Central memory CD8-positive, alpha-beta T cell (primary cell): ENCODE measurements at regions not wholly inside any gene's neighbourhood (a gene's known extent, or its start where the extent isn't known, plus 50 kb on each side); places are given as distances from the start of the nearest gene placed in this dataset.

Experiments used
- ATAC-seq: fragments of 150-1000 bp; cut with Tn5 transposase; replicated peaks from 2 replicates; pipeline ENCODE4 v1.10.0; 2022; ENCODE audit warnings: mild to moderate bottlenecking, moderate FRiP score, moderate number of reproducible peaks; ENCODE audit not compliant: poor library complexity, severe bottlenecking; ENCODE audit errors: extremely low read depth
- DNase-seq, 2 donors: peaks; one replicate each; pipeline ENCODE4 v3.0.0; 2021; ENCODE audit warnings: low spot score in 2 of 2
- H3K27ac Mint-ChIP-seq: one replicate; pipeline ENCODE4 v1.8.0; 2022; ENCODE audit warnings: low read depth, mild to moderate bottlenecking, moderate library complexity, mixed read lengths
- H3K27me3 Mint-ChIP-seq: one replicate; pipeline ENCODE4 v1.8.0; 2022; ENCODE audit warnings: mixed read lengths
- H3K36me3 Mint-ChIP-seq: one replicate; pipeline ENCODE4 v1.8.0; 2022; ENCODE audit warnings: mild to moderate bottlenecking, moderate library complexity, mixed read lengths; ENCODE audit not compliant: insufficient read depth
- H3K4me1 Mint-ChIP-seq: one replicate; pipeline ENCODE4 v1.8.0; 2022; ENCODE audit warnings: mixed read lengths
- H3K4me3 Mint-ChIP-seq: one replicate; pipeline ENCODE4 v1.8.0; 2022; ENCODE audit warnings: mild to moderate bottlenecking, moderate library complexity, mixed read lengths
- H3K9me3 Mint-ChIP-seq: one replicate; pipeline ENCODE4 v1.8.0; 2022; ENCODE audit warnings: mixed read lengths

DNA sequence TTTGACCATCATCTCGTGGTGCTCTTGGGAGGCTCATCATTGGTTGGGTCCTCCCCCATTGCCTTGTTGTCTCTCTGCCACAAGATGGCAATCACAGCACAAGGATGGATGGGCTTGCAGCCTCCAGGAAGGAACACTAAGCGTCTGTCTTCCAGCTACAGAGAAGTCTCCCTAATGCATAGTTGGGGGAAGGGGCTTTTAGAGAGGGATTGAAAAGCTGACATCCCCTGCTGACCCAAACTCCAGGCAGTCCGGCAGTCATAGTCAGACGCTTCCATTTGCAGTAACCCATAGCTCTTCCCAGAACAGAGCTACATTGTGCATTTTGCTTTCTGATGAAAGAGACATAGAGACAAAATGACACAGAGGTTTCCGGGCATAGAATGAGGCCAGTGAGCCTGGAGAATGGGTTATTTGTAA, 111.4 kb downstream of the UTP18 start:
- Mint-ChIP-seq H3K9me3 (no peaks in the 10 kb centered on the region), H3K27ac (no peak overlapping the region), H3K4me1 (no peaks in the 10 kb centered on the region), H3K36me3 (no peaks in the 10 kb centered on the region), H3K4me3 (no peak overlapping the region), H3K27me3 (peaks cover 50% of the 10 kb centered on the region)
- ATAC-seq: no peak
- no peak for DNase-seq

- Mint-ChIP-seq H3K4me1 (no peaks in the 10 kb centered on the region), H3K27me3 (peaks cover 54% of the 10 kb centered on the region), H3K4me3 (no peak overlapping the region), H3K9me3 (no peaks in the 10 kb centered on the region), H3K27ac (no peak overlapping the region), H3K36me3 (no peaks in the 10 kb centered on the region)
- ATAC-seq (no peak), DNase-seq (no peak)
These were observed 112.1 kb downstream of the UTP18 start for GRCh38 chr17:51372345-51373004.

- Mint-ChIP-seq H3K4me1 (no peaks in the 10 kb centered on the region), H3K9me3 (no peaks in the 10 kb centered on the region), H3K27ac (no peak overlapping the region), H3K36me3 (no peaks in the 10 kb centered on the region), H3K27me3 (peaks cover 58% of the 10 kb centered on the region), H3K4me3 (no peak overlapping the region)
- DNase-seq (no peak), ATAC-seq (no peak)
These were observed 113.3 kb downstream of the UTP18 start for GRCh38 chr17:51373489-51374152.

DNA sequence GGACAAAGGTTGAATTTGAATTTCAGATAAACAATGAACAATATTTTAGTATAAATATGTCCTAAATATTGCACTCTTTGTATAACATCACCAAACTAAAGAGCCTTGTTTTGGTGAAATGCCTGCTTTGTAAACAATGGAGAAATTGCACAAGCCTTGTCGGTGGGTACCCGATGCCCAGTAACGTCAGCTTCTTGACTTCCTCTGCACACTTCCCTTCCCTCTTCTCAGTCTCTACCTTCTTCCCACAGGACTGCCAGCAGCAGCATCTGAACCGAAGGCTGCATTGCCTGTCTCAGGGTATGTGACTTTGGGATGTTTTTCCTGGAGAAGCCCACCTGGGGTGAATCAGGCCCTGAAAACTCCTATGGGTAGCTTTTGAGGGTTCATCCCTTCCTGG, 113.9 kb downstream of the UTP18 start:
- DNase-seq (no peak), ATAC-seq (no peak)
- H3K4me3 Mint-ChIP-seq: no peak overlapping the region
- H3K27ac Mint-ChIP-seq: no peak overlapping the region
- no peaks in the 10 kb centered on the region for H3K36me3 Mint-ChIP-seq
- peaks cover 55% of the 10 kb centered on the region for H3K27me3 Mint-ChIP-seq
- H3K4me1 Mint-ChIP-seq: no peaks in the 10 kb centered on the region
- no peaks in the 10 kb centered on the region for H3K9me3 Mint-ChIP-seq

DNA sequence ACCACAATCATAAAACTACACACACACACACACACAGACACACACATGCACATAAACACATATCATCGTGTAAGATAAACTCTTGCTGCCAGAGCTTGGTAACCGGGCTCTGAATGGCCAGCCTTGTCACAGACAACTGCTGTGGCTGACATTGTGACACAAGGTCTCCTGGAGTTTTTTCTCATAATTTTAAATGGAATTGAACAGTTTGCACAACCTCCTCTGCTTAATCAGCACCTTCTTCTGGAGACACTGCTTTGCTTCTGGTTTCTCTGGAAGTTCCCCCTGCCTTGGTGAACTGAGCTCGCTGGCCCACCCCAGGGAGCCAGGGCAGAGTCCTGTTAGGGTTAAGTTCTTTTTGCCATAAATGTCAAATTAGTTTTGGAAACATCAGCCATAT, 115.4 kb downstream of the UTP18 start:
- Mint-ChIP-seq H3K4me1 (no peaks in the 10 kb centered on the region), H3K36me3 (no peaks in the 10 kb centered on the region), H3K4me3 (no peak overlapping the region), H3K27me3 (peaks cover 59% of the 10 kb centered on the region), H3K9me3 (no peaks in the 10 kb centered on the region), H3K27ac (no peak overlapping the region)
- DNase-seq (no peak), ATAC-seq (no peak)

GRCh38 chr17:51376739-51377138, 116.4 kb downstream of the UTP18 start:
- H3K36me3 Mint-ChIP-seq: no peaks in the 10 kb centered on the region
- no peak for DNase-seq
- no peaks in the 10 kb centered on the region for H3K4me1 Mint-ChIP-seq
- H3K27ac Mint-ChIP-seq: no peak overlapping the region
- no peaks in the 10 kb centered on the region for H3K9me3 Mint-ChIP-seq
- H3K27me3 Mint-ChIP-seq: peaks cover 65% of the 10 kb centered on the region
- H3K4me3 Mint-ChIP-seq: no peak overlapping the region
- ATAC-seq: no peak

DNA sequence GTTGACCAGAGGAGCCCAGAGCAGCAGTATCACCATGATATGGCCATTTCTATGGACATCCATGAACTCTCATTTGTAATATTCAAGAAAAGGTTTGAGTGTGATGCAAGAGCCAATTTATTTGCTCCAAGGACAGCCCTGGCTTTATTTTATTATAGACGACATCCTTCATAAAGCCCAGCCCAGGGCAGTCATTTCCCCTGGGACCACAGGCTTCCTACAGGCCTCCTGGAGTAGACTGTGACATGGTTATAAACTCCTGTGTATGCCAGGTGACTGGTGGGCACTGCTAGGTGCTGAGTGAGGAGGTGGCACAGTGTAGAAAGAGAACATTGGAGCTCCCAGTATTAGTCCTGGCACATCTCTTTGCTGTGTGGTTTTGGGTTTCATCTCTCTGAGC, 120.9 kb downstream of the UTP18 start:
- H3K27ac Mint-ChIP-seq: no peak overlapping the region
- no peaks in the 10 kb centered on the region for H3K9me3 Mint-ChIP-seq
- H3K27me3 Mint-ChIP-seq: peaks cover 59% of the 10 kb centered on the region
- no peak overlapping the region for H3K4me3 Mint-ChIP-seq
- ATAC-seq (no peak), DNase-seq (no peak)
- peaks cover 2% of the 10 kb centered on the region for H3K36me3 Mint-ChIP-seq
- H3K4me1 Mint-ChIP-seq: no peaks in the 10 kb centered on the region

- peaks cover 60% of the 10 kb centered on the region for H3K27me3 Mint-ChIP-seq
- ATAC-seq (no peak), DNase-seq (no peak)
- no peaks in the 10 kb centered on the region for H3K4me1 Mint-ChIP-seq
- H3K27ac Mint-ChIP-seq: no peak overlapping the region
- H3K4me3 Mint-ChIP-seq: no peak overlapping the region
- H3K9me3 Mint-ChIP-seq: no peaks in the 10 kb centered on the region
- peaks cover 4% of the 10 kb centered on the region for H3K36me3 Mint-ChIP-seq
These were observed 124.9 kb downstream of the UTP18 start for GRCh38 chr17:51385208-51385607.

DNA sequence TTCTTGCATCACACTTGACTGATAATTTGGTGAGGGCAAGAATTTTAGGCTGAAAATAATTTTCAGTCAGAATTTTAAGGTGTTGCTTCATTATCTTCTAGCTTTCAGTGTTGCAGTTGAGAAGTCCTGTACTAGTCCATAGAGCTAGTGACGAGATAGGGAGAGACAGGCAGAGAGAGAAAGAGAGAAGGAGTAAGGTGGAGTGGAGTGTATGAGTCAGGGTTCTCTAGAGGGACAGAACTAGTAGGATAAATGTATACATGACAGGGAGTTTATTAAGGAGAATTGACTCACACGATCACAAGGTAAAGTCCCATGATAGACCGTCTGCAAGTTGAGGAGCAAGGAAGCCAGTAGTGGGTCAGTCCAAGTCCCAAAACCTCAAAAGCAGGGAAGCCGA, 127.2 kb downstream of the UTP18 start:
- peaks cover 72% of the 10 kb centered on the region for H3K27me3 Mint-ChIP-seq
- H3K4me1 Mint-ChIP-seq: no peaks in the 10 kb centered on the region
- peaks cover 4% of the 10 kb centered on the region for H3K36me3 Mint-ChIP-seq
- no peak overlapping the region for H3K4me3 Mint-ChIP-seq
- no peak for ATAC-seq
- no peak for DNase-seq
- H3K9me3 Mint-ChIP-seq: no peaks in the 10 kb centered on the region
- H3K27ac Mint-ChIP-seq: no peak overlapping the region

- ATAC-seq (no peak), DNase-seq (no peak)
- no peaks in the 10 kb centered on the region for H3K4me1 Mint-ChIP-seq
- H3K36me3 Mint-ChIP-seq: peaks cover 4% of the 10 kb centered on the region
- H3K4me3 Mint-ChIP-seq: no peak overlapping the region
- H3K27ac Mint-ChIP-seq: no peak overlapping the region
- peaks cover 76% of the 10 kb centered on the region for H3K27me3 Mint-ChIP-seq
- H3K9me3 Mint-ChIP-seq: no peaks in the 10 kb centered on the region
These were observed 127.6 kb downstream of the UTP18 start for GRCh38 chr17:51387986-51388385.

- Mint-ChIP-seq H3K9me3 (no peaks in the 10 kb centered on the region), H3K36me3 (peaks cover 2% of the 10 kb centered on the region), H3K27ac (no peak overlapping the region), H3K4me1 (no peaks in the 10 kb centered on the region), H3K27me3 (peaks cover 78% of the 10 kb centered on the region), H3K4me3 (no peak overlapping the region)
- DNase-seq (no peak), ATAC-seq (no peak)
These were observed 129.5 kb downstream of the UTP18 start for GRCh38 chr17:51389875-51390274.

DNA sequence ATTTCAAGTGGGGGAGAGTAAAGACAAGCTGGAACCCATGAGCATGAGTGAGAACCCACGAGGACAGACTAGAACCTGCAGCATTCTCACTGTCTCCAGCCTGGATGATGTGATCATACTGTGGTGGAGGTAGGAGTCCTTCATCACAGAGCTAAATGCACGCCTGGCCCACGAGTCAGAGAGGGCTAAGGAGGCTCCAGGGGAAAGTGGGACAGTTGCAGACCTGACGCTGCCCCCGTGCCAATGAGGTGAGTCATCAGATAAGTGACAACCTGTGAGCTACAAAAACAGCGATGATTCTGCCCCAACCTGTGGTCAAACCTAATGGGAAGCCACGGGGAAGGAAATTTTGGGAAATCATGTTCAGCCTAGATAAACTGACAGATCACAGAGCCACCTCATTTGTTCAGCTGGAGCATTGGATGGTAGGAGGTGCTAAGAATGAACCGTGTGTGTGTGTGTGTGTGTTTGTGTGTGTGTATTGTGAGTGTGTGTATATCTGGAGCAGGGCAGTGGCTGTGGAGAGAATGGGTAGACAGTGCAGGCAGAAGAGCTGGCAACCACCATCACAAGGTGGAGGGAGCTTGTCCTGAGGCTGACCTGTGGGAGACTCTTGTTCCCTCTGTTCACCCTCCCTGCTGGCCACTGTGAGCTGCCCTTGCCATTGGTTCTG, 131.8 kb downstream of the UTP18 start:
- Mint-ChIP-seq H3K9me3 (no peaks in the 10 kb centered on the region), H3K4me1 (no peaks in the 10 kb centered on the region), H3K4me3 (no peak overlapping the region), H3K36me3 (peaks cover 2% of the 10 kb centered on the region), H3K27ac (no peak overlapping the region), H3K27me3 (peaks cover 69% of the 10 kb centered on the region)
- DNase-seq: no peak
- no peak for ATAC-seq

- Mint-ChIP-seq H3K9me3 (no peaks in the 10 kb centered on the region), H3K27ac (no peak overlapping the region), H3K4me1 (no peaks in the 10 kb centered on the region), H3K27me3 (peaks cover 45% of the 10 kb centered on the region), H3K4me3 (no peak overlapping the region), H3K36me3 (no peaks in the 10 kb centered on the region)
- ATAC-seq (no peak), DNase-seq (no peak)
These were observed 135.3 kb downstream of the UTP18 start for GRCh38 chr17:51395621-51396020.
